HG03469 (cell line): ENCODE measurements at regions not wholly inside any gene's neighbourhood (a gene's known extent, or its start where the extent isn't known, plus 50 kb on each side); places are given as distances from the start of the nearest gene placed in this dataset.

ENCODE experiments used
- ATAC-seq: cut with Tn5 transposase; IDR thresholded peaks from one replicate; pipeline ENCODE4 v1.9.1; 2021; ENCODE audit warnings: mild to moderate bottlenecking, moderate library complexity, moderate number of reproducible peaks; ENCODE audit not compliant: unreplicated experiment

DNA sequence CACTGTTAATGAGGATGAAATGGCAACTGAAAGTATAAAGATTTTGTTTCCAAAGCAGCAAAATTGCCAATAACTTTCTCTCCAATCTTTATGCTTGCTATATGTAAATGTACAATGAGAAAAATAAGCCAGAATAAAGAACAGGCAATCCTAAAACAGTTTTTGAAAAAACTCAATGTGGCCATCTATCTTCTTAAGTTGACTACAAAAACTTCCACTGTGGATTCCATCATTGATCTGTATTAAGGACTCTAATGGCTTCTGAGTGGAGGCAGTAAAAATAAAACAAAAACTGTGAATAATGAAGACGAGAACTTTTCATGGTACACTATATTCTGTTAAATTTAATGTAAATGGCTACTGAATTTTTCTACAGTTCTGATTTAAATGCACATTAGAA is 382.9 kb downstream of the TMEM232 start:
- ATAC-seq = no peak

DNA sequence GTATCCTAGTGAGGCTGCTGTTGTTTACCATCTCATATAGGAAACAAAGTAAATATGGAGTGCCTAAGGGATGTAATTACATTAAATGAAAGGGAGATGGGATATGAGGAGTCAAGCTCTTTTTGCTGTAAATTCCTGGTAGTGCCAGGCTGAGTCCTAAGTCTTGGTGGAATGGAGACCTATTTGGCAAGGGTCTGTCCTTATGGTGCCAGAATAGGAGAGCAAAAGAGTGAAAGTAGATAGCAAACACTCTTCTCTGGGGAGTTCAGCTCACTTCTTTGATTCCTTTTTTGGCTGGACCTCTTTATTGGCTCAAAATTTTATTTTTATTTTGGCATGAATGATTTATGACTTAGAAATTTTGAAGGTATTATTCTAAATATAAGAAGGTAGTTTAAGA is 380.8 kb downstream of the TMEM232 start:
- no peak for ATAC-seq

GRCh38 chr5:110346893-110347358 is 379.5 kb downstream of the TMEM232 start:
- ATAC-seq = no peak

DNA sequence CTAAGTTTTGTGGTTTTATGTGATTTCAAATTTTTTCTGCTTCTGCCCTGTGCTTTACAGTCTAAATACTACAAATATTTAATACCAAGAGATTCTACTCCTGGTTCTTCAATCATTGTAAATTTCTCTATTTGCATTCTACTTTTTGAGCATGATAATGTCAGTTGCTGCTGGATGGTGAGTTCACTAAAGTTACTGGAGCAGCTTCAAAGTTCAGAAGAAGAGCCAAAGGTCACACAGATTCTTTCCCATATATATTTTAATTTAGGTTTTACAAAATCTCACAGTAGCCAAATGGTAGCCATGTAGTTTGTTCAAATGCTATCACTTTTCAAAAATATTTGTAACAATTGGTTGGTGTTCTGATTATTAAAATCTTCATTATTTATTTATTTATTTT is 378.7 kb downstream of the TMEM232 start:
- ATAC-seq = no peak

GRCh38 chr5:110351430-110351829 is 375.0 kb downstream of the TMEM232 start:
- ATAC-seq = no peak

- no peak for ATAC-seq
Measured at GRCh38 chr5:110354311-110354710, 372.2 kb downstream of the TMEM232 start.

DNA sequence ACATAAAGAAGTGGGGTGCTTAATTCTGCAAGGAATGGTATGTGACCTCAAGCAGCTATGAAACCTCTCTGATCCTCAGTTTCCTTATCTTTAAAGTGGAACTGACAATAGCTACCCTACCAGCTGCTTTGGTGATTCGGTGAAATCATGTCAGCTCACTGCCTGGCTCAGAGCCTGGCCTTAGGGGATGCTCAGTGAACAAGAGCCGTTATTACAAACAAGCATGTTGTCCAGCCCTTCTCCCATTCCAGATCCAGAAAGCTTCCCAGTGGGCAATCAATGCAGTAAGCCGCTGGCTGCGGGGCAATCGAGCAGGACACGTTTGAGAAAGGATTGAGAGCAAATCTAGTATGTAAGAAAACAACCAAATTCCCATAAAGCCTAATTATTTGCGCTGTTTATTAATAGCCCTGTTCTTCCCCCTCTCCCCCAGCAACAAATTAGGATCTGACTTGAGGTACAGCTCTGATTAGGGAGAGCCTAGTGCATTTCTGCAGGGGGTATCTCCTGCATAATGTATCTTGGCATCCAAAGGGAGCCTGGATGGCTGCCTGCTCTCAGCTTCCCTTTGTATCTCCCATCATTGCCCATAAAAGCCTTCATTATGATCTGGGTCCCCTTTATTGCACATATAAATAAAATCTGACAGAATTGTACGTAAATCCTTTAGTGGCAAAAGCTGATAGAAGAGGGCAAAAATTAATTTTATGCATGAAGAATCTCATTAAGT is 371.4 kb downstream of the TMEM232 start:
- ATAC-seq = no peak

- no peak for ATAC-seq
Measured at GRCh38 chr5:110356677-110357076, 369.8 kb downstream of the TMEM232 start.

DNA sequence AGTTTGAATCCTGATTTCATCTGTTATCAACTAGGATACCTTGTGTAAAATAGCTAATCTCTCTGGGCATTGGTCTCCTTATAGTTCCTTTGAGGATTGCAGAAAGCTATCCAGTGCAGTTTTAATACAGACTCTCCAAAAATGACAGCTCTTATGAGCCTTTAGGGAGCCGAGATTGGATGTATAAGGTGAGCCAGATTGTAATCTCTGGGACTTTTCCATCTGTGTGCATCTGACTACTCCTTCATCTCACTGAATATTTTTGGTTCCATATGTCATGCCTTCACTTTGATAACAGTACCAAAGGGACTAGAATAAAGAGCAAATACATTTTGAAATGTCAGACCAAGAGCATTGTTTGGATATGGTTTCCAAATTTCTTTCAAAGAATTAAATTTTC is 367.2 kb downstream of the TMEM232 start:
- no peak for ATAC-seq

GRCh38 chr5:110361471-110361870 is 365.0 kb downstream of the TMEM232 start:
- no peak for ATAC-seq

DNA sequence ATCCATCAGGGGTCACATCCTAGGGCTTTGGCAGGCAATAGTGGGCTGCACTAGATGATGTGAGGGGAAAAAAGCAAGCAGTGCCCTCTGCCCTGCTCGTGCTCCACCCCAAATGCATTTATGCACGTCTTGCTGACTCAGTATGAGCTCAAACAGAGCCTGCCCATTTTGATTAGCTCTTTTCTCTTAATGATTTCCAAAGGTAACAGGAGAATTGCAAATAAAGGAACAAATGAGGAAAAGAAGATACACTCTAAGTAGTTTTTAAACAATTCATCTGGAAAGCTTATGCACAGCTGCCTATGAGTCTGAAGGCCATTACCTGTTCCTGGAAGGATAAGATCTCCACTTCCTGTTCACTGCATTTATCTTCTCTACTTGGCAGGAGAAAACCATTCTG is 364.2 kb downstream of the TMEM232 start:
- no peak for ATAC-seq

GRCh38 chr5:110366716-110367115 is 359.8 kb downstream of the TMEM232 start:
- no peak for ATAC-seq
